Activated CD8-positive, alpha-beta memory T cell treated with anti-CD3 and anti-CD28 coated beads for 1 hour (primary cell): ENCODE measurements at regions not wholly inside any gene's neighbourhood (a gene's known extent, or its start where the extent isn't known, plus 50 kb on each side); places are given as distances from the start of the nearest gene placed in this dataset.
"Not testable (repeated sequence)": the region's sequence is repeated elsewhere in the genome, so short reads cannot be mapped to it uniquely, and the experiment has no call there.

Experiments
- DNase-seq, 2 donors: peaks; one replicate each; pipeline ENCODE4 v3.0.0-alpha.2; 2020; ENCODE audit warnings: low read depth in 1 of 2; ENCODE audit errors: extremely low read depth in 1 of 2

DNA sequence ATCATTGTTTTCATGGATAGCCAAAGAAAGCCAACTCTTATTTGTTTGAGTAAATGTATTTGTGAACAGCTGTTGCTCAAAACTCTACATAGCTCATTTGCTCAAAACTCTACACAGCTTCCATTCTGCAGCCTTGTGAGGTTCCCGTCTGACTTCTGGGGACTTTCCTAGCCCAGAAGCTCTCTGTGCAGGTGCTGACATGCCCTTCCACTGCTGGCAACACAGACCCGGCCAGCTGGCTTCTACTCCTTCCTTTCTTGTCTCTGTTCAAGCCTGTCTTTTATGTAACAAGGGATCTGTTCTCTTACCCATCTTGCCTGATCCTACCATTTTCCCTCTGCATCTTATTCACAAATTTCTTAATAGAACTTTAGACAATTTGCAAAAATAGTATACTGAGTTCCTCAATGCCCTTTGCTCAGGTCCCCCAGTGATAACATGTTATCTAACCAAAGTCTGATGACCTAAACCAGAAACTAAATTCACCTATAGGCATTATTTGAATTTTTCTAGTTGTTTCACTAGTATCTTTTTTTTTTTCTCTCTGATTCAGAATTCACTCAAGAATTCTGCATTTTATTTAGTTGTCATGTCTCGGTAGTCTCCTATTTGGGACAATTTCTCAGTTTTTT, 556.5 kb upstream of the SEMA6A start:
- DNase-seq = no peak

GRCh38 chr5:117118499-117118898, 543.9 kb upstream of the SEMA6A start:
- DNase-seq = no peak

- DNase-seq = not testable (repeated sequence)
Observed at GRCh38 chr5:117117314-117117713, 542.7 kb upstream of the SEMA6A start.

DNA sequence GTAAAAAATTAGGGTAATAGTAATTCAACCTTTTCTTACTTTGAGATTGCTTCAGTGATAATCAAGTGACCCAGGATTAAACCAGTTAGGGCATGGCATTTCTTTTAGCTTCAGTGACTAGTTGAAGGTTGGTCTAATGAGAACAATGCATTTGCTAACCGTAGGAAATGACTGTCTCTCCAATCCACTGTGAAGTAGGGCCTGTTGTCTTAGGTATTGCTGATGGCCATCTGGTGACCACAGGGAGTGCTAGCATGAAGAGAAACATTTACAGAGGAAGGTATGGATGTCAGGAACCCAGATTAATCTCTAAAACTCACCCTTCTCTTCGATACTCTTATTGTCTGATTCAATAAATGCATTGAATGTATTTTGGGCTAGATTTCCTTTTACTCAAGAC, 535.9 kb upstream of the SEMA6A start:
- DNase-seq = no peak

DNA sequence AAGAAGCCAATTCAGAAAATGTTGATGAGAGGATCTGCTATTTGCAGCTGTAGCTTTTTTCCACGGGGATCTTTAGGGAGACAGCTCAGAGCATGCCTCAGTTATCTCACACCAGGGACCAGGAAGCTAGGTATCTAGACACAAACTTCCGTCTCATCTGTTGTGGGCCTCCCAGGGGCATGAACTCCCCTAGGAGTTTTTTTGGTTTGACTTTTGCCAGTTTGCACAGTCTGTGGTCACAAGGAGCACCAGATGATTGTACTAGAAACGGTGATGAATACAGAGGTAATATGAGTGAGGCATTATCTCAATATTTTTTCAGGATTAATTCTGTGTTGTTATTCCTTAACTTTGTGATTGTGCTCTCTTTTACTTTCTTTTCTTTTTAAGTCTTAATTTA, 533.2 kb upstream of the SEMA6A start:
- no peak for DNase-seq

GRCh38 chr5:117103703-117104102, 529.1 kb upstream of the SEMA6A start:
- no peak for DNase-seq

GRCh38 chr5:117102591-117102990, 528.0 kb upstream of the SEMA6A start:
- no peak for DNase-seq

GRCh38 chr5:117100176-117100575, 525.6 kb upstream of the SEMA6A start:
- no peak for DNase-seq

DNA sequence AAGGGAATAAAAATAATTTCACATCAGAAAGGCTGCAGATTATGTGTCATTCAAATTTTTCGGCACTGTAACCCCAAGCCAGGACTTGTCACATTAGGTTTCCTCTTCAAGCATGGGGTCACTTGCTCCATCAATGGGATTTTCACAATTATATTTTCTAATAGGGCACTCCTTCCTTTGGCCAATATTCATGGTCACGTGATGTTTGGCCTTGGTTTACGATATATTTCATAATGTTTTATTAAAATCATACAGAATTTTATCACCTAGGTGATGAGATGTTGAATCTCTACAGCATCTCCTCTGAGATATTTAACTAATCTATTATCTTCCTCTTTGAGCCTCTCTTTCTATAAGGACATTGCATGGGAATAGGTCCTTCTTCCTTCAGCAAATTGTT, 523.5 kb upstream of the SEMA6A start:
- DNase-seq = no peak

DNA sequence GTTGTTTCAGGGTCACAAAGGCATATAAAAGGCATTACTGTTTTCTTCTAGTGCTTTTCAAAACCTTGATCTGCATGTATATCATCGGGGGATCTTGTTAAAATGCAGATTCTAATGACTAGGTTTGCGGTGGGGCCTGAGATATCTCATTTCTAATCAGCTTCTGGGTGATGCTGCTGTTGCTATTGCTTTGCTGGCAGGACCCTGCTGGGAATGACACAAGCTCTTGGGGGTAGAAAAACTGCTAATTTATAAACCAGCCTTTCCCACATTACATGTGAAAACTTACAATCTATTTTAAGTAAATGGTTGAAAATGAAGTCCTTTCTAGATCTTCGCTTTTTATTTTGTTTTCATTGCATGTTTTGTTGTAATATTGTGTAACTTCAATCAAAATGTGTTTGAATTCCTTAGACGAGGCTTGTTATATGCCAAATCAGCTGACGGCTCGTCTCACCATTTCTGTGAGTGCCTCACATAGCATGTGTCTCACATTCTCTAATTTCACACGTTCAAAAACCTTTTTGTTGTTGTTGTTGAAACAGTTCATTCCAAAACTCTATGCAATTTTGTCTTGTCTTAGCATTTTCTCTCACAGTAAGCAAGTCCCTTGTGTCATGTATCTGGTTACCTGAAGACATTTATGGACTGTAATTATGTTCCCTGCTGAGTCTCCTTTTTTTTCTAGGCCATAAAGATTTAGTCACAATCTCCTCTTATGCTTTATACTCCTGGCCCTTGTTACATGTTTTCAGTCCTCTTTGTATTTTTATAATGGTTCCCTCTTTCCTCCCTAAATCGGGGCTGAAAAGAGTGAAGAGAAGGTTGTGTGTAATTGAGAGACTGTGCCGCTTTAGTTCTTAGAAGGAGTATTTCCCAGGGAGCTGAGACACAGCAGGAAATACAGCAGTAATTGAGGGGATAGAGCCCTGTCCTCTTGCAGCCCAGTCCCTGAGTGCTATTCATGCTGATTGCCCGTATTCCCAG, 521.0 kb upstream of the SEMA6A start:
- no peak for DNase-seq

- DNase-seq = no peak
Observed at GRCh38 chr5:117094114-117094815, 519.6 kb upstream of the SEMA6A start.

GRCh38 chr5:117093653-117094052, 519.0 kb upstream of the SEMA6A start:
- DNase-seq = no peak

DNA sequence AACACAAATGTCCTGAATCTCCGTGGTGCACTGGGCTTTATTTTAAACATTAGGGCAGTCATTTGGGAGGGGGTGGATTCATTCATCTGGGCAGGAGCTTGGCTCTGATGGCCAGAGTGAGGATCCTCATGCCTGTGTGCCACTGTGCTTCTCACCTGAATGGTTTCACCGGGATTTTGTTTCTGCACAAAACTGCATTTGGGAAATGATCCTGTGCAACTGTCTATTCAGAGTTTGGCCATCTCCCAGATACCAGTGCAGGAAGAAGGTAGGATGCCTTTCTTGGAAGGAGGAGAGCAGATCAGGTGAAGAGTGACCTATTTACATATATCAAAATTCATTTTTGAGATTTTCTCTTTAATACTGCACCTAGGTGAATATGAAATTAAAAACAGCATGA, 514.4 kb upstream of the SEMA6A start:
- no peak for DNase-seq

GRCh38 chr5:117088176-117088575, 513.6 kb upstream of the SEMA6A start:
- DNase-seq = no peak

DNA sequence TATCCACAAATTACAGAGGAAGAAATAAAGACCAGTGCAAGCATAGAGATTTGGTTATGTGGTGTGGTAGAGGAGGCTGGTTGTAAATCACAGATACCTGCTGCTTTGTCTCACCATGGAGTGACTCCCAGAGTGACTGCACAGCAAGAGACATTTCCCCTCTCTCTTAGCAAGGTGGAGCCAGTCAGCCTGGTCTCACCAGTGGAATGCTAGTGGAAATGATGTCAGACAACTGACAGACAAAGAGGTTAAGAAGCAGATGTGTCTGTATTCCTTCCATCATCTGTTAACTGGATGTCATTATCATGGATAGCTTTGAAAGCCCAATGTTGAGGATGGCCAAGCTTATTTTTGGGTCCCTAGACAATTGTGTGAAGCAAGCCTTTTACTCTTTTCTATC, 509.4 kb upstream of the SEMA6A start:
- no peak for DNase-seq

DNA sequence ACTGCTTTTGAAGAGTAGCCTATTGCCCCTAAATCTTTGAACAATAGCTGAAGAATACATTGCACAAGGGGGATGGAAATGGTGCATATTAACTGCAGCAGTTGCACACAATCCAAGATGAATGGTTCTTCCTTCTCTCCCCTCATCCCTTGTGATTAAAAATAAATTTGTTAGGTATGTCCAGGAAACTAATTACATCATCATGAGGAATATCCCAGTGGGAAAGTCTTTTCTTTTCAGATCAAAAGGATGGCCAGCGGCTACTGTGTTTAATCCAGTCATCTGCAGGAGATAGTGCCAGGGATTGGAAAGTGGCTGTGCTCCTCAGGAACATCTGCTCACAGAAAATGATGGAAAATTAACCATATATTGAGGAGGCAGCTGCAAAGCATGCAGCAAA, 508.4 kb upstream of the SEMA6A start:
- no peak for DNase-seq

GRCh38 chr5:117077142-117077541, 502.5 kb upstream of the SEMA6A start:
- DNase-seq = no peak

- no peak for DNase-seq
Observed at GRCh38 chr5:117072439-117072838, 497.8 kb upstream of the SEMA6A start.

DNA sequence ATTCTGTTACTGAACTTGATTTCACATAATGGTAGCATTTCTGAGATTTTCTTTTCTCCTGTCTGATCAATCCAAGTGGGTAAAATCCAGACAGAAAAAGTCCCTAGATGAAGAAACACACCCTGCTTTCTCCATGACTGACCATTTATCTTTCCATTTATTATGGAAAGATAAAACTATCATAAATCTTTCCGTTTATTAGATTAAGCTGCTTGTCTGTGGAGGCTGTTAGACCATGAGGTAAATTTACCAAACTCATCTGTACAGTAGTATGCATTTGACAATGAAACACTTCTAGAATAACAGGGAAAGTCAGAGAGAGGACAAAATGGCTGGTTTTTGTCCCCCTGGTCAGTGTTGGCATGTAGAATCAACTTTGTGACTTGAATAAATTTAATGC, 491.2 kb upstream of the SEMA6A start:
- no peak for DNase-seq

GRCh38 chr5:117065161-117065560, 490.5 kb upstream of the SEMA6A start:
- no peak for DNase-seq

- DNase-seq = no peak
Observed at GRCh38 chr5:117060099-117060498, 485.5 kb upstream of the SEMA6A start.

DNA sequence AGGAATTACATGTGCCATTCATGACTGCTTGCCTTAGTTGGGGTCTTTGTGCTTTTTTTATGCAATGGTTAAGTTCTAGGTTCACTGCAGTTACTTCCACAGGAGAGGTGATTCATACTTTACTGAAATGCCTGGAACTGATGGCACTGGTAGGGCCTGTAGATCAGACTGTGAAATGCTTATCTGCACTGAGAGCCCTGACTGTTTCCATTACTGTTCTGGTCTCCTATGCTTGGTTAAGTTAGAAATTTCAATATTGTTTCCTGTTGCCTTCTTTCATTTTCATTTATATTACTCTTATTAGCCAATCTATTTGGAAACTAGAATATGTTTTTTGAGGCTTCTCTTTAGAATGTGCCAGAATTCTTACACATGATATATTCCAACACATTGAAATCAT, 484.1 kb upstream of the SEMA6A start:
- DNase-seq = no peak
